H9 (cell line): ENCODE measurements at regions not wholly inside any gene's neighbourhood (a gene's known extent, or its start where the extent isn't known, plus 50 kb on each side); places are given as distances from the start of the nearest gene placed in this dataset.

Source experiments
- DNase-seq: peaks from one replicate; pipeline ENCODE4 v3.0.0-alpha.2; 2017
- H2AFZ ChIP-seq: one replicate; pipeline ENCODE4 v1.6.1; 2013; ENCODE audit warnings: mild to moderate bottlenecking, low read length, control low read depth, moderate library complexity
- H2AK5ac ChIP-seq: 2 replicates; pipeline ENCODE4 v1.6.1; 2013; ENCODE audit warnings: low read length, control low read depth, mixed read lengths; ENCODE audit not compliant: insufficient read length
- H2BK120ac ChIP-seq: one replicate; pipeline ENCODE4 v1.6.1; 2013; ENCODE audit warnings: low read depth, mild to moderate bottlenecking, low read length, control low read depth, inconsistent platforms; ENCODE audit not compliant: poor library complexity, severe bottlenecking
- H2BK12ac ChIP-seq: 2 replicates; pipeline ENCODE4 v1.6.1; 2013; ENCODE audit warnings: low read length, control low read depth, mixed read lengths, low read depth; ENCODE audit not compliant: insufficient read length
- H2BK15ac ChIP-seq: 2 replicates; pipeline ENCODE4 v1.6.1; 2013; ENCODE audit warnings: low read depth, low read length, control low read depth
- H2BK20ac ChIP-seq: one replicate; pipeline ENCODE4 v1.6.1; 2013; ENCODE audit warnings: low read depth, mild to moderate bottlenecking, low read length, control low read depth, inconsistent platforms; ENCODE audit not compliant: poor library complexity, severe bottlenecking
- H2BK5ac ChIP-seq: 2 replicates; pipeline ENCODE4 v1.6.1; 2013; ENCODE audit warnings: low read length, control low read depth, mixed read lengths; ENCODE audit not compliant: insufficient read length
- H3K14ac ChIP-seq: 2 replicates; pipeline ENCODE4 v1.6.1; 2013; ENCODE audit warnings: low read length, control low read depth; ENCODE audit not compliant: insufficient read depth
- H3K18ac ChIP-seq: 2 replicates; pipeline ENCODE4 v1.6.1; 2013; ENCODE audit warnings: low read depth, mild to moderate bottlenecking, mixed read lengths, low read length, control low read depth; ENCODE audit not compliant: insufficient read length
- H3K23ac ChIP-seq: 2 replicates; pipeline ENCODE4 v1.6.1; 2013; ENCODE audit warnings: low read length, control low read depth, mixed read lengths, low read depth; ENCODE audit not compliant: insufficient read length
- H3K23me2 ChIP-seq: 2 replicates; pipeline ENCODE4 v1.6.1; 2013; ENCODE audit warnings: low read depth, mild to moderate bottlenecking, mixed read lengths, low read length, control low read depth; ENCODE audit not compliant: insufficient read length, poor library complexity, severe bottlenecking
- H3K27ac ChIP-seq: 2 replicates; pipeline ENCODE4 v1.5.1; 2013; ENCODE audit warnings: low read length, control low read depth, mixed read lengths, low read depth; ENCODE audit not compliant: insufficient read length
- H3K27me3 ChIP-seq: 2 replicates; pipeline ENCODE4 v1.6.1; 2013; ENCODE audit warnings: low read length, control low read depth, inconsistent platforms; ENCODE audit not compliant: insufficient read depth
- H3K4ac ChIP-seq: 2 replicates; pipeline ENCODE4 v1.6.1; 2013; ENCODE audit warnings: low read depth, mild to moderate bottlenecking, control low read depth, inconsistent platforms, low read length, moderate library complexity
- H3K4me1 ChIP-seq: 2 replicates; pipeline ENCODE4 v1.6.1; 2013; ENCODE audit warnings: low read length, control low read depth, inconsistent platforms; ENCODE audit not compliant: insufficient read depth
- H3K4me2 ChIP-seq: 2 replicates; pipeline ENCODE4 v1.6.1; 2013; ENCODE audit warnings: low read length, control low read depth, mixed read lengths; ENCODE audit not compliant: insufficient read length, insufficient read depth
- H3K56ac ChIP-seq: 2 replicates; pipeline ENCODE4 v1.6.1; 2013; ENCODE audit warnings: low read depth, mild to moderate bottlenecking, mixed read lengths, low read length, control low read depth; ENCODE audit not compliant: insufficient read length
- H3K79me1 ChIP-seq: 2 replicates; pipeline ENCODE4 v1.6.1; 2013; ENCODE audit warnings: low read depth, mild to moderate bottlenecking, moderate library complexity, low read length, control low read depth, inconsistent platforms; ENCODE audit not compliant: insufficient read depth, poor library complexity, severe bottlenecking
- H3K79me2 ChIP-seq: 2 replicates; pipeline ENCODE4 v1.6.1; 2013; ENCODE audit warnings: low read length, control low read depth, inconsistent platforms; ENCODE audit not compliant: insufficient read depth
- H3K9ac ChIP-seq: 2 replicates; pipeline ENCODE4 v1.6.1; 2013; ENCODE audit warnings: low read length, control low read depth, mixed read lengths; ENCODE audit not compliant: insufficient read length; ENCODE audit errors: extremely low read depth
- H3K9me3 ChIP-seq: one replicate; pipeline ENCODE4 v1.6.1; 2013; ENCODE audit warnings: low read depth, low read length, inconsistent platforms; ENCODE audit not compliant: control insufficient read depth
- H3T11ph ChIP-seq: one replicate; pipeline ENCODE4 v1.6.1; 2013; ENCODE audit warnings: mild to moderate bottlenecking, low read length, control low read depth, inconsistent platforms
- H4K20me1 ChIP-seq: one replicate; pipeline ENCODE4 v1.6.1; 2013; ENCODE audit not compliant: control insufficient read depth, insufficient read length, insufficient read depth
- H4K5ac ChIP-seq: 2 replicates; pipeline ENCODE4 v1.6.1; 2013; ENCODE audit warnings: low read depth, mild to moderate bottlenecking, mixed read lengths, low read length, control low read depth; ENCODE audit not compliant: insufficient read length
- H4K8ac ChIP-seq: replicated peaks from 2 replicates; pipeline ENCODE4 v1.6.1; 2013; ENCODE audit warnings: low read length, control low read depth, mixed read lengths, low read depth; ENCODE audit not compliant: insufficient read length
- H4K91ac ChIP-seq: 2 replicates; pipeline ENCODE4 v1.6.1; 2013; ENCODE audit warnings: low read depth, mild to moderate bottlenecking, moderate library complexity, mixed read lengths, low read length, control low read depth; ENCODE audit not compliant: insufficient read length
- H3K27ac Mint-ChIP-seq, 3 experiments: 2 replicates in 2 of 3; 3 replicates in 1 of 3; pipeline ENCODE4 v1.8.0; 2020 to 2021; ENCODE audit warnings: mixed read lengths in 3 of 3, mild to moderate bottlenecking in 1 of 3, moderate library complexity in 1 of 3
- H3K27me3 Mint-ChIP-seq: 2 replicates; pipeline ENCODE4 v1.8.0; 2021; ENCODE audit warnings: low read depth, mild to moderate bottlenecking, moderate library complexity, mixed read lengths
- H3K36me3 Mint-ChIP-seq, 3 experiments: 2 replicates in 2 of 3; 3 replicates in 1 of 3; pipeline ENCODE4 v1.8.0; 2020 to 2021; ENCODE audit warnings: low read depth in 3 of 3, mixed read lengths in 3 of 3; ENCODE audit not compliant: insufficient read depth in 1 of 3
- H3K4me1 Mint-ChIP-seq, 2 experiments: 2 replicates each; pipeline ENCODE4 v1.8.0; 2020; ENCODE audit warnings: mixed read lengths in 2 of 2
- H3K4me3 Mint-ChIP-seq, 2 experiments: 2 replicates in 1 of 2; 3 replicates in 1 of 2; pipeline ENCODE4 v1.8.0; 2020 to 2021; ENCODE audit warnings: mild to moderate bottlenecking in 2 of 2, mixed read lengths in 2 of 2, moderate library complexity in 1 of 2
- H3K9me3 Mint-ChIP-seq, 2 experiments: 2 replicates in 1 of 2; 3 replicates in 1 of 2; pipeline ENCODE4 v1.8.0; 2020; ENCODE audit warnings: mild to moderate bottlenecking in 2 of 2, mixed read lengths in 2 of 2, moderate library complexity in 1 of 2
- CTCF ChIP-seq: fragments of 200-600 bp; sonication (generic); conservative IDR thresholded peaks from 3 replicates; pipeline ENCODE4 v1.8.0; 2021; ENCODE audit warnings: antibody characterized with exemption, mild to moderate bottlenecking
- WGBS: extraction: QIAGEN DNeasy Blood & Tissue Kit; methylation state at CpG from one replicate; pipeline ENCODE4 v1.1.7; 2013; ENCODE audit warnings: missing lambda C conversion rate, low lambda C conversion rate, mixed read lengths; ENCODE audit not compliant: insufficient read length; ENCODE audit errors: extremely low coverage; 5-methylcytosine and 5-hydroxymethylcytosine counted together

- Histone ChIP-seq H3K18ac (peak overlapping the region; percentile 15), H4K5ac (no peak overlapping the region), H3K27ac (no peak overlapping the region), H2BK120ac (no peak overlapping the region), H4K91ac (no peak overlapping the region), H3K27me3 (no peaks in the 10 kb centered on the region), H3K14ac (no peak overlapping the region), H3K79me1 (no peaks in the 10 kb centered on the region), H2AK5ac (no peak overlapping the region), H2BK20ac (no peak overlapping the region), H2AFZ (no peak overlapping the region), H3K4me1 (0 out of 2 replicates have a peak, but pooled peaks cover 3% of the 10 kb centered on the region), H3K56ac (no peak overlapping the region), H3K23me2 (no peaks in the 10 kb centered on the region), H4K20me1 (no peaks in the 10 kb centered on the region), H3T11ph (no peak overlapping the region), H3K9ac (no peak overlapping the region), H3K9me3 (no peaks in the 10 kb centered on the region), H2BK15ac (no peak overlapping the region), H3K4me2 (peak overlapping the region; percentile 13), H2BK5ac (no peak overlapping the region), H3K23ac (no peak overlapping the region), H2BK12ac (no peak overlapping the region), H3K79me2 (no peaks in the 10 kb centered on the region), H4K8ac (no peak overlapping the region), H3K4ac (no peak overlapping the region)
- Mint-ChIP-seq H3K36me3 (no peaks in the 10 kb centered on the region), H3K4me1 (peaks cover 33 to 54% of the 10 kb centered on the region in 2 experiments), H3K27ac (peak overlapping the region in 1 of 3 experiments; percentile 68; a peak in 2 of 7 replicates), H3K4me3 (no peak overlapping the region), H3K27me3 (peaks cover 2% of the 10 kb centered on the region; the same call in 1 of the 2 replicates), H3K9me3 (no peaks in the 10 kb centered on the region)
- DNase-seq: peak; percentile 73
- WGBS: no CpG with 5 or more reads among the region's 8 CpGs
- TF ChIP-seq CTCF: no peak
These were observed 78.0 kb upstream of the DRD2 start for GRCh38 chr11:113553235-113553634.
